ENCODE measurements at regions not wholly inside any gene's neighbourhood (a gene's known extent, or its start where the extent isn't known, plus 50 kb on each side); places are given as distances from the start of the nearest gene placed in this dataset.
"Not testable (repeated sequence)": the region's sequence is repeated elsewhere in the genome, so short reads cannot be mapped to it uniquely, and the experiment has no call there.

- DNase-seq (ENCODE audit: low read depth in 3 of 3) = no peak
These were observed 365.7 kb downstream of the FLRT2 start for GRCh38 chr14:85895603-85896002.

DNA sequence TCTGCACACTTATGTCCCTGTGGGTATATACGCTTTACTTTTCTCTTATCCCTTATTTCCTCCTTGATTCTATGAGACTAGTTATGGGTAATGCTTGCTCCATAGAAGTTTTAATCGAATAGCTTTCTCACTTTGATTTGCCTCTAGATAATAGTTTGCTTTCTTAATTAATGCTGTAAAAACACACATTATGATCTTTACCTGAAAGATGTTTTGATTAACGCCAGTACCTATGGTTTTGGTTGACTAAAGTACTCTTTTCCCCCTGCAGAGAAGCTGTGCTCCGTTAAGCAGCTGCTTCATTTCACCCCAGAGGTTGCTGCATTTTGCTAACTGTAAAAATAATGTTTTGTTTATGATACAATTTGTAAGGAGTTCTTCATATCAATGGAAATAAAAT, 362.3 kb downstream of the FLRT2 start:
- DNase-seq (ENCODE audit: low read depth in 3 of 3) = no peak

DNA sequence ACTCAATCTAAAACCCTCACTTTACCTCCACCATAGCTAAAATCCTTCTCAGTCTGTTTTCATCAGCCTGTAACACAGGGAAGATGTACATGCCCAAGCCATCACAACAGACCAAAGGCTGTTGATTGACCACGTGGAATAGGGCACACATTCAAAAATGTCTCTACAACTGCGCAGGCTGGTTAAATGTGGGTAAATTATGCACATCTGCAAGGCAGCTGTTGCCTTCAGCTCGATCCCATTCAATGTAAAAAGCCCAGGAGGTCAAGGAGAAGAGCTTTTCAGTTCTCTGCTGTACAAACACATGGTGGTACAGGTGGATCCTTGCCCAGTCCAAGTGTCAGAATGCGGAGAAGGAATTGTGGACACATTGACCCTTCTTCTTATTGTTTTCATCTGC, 354.0 kb downstream of the FLRT2 start:
- DNase-seq (ENCODE audit: low read depth in 3 of 3) = no peak

DNA sequence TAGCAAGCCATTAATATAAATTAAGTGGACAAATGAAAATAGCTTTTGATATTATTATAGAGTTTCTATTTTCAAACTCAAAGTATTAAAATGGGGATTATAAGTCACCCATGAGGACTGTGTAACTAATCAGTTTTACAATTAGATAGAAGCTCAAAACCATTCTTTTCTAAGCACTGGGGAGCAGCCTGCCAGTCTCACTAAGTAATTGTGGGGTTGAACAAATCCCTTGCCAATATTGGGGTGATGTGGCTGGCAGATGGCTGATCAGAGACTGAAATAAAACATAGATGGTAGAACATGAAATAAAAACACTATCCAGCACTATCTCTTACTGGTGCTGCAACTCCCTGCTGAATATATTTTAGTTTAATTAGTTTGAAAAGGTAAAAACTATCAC, 353.2 kb downstream of the FLRT2 start:
- no peak for DNase-seq (ENCODE audit: low read depth in 3 of 3)

- no peak for DNase-seq (ENCODE audit: low read depth in 3 of 3)
These were observed 352.0 kb downstream of the FLRT2 start for GRCh38 chr14:85881935-85882334.

DNA sequence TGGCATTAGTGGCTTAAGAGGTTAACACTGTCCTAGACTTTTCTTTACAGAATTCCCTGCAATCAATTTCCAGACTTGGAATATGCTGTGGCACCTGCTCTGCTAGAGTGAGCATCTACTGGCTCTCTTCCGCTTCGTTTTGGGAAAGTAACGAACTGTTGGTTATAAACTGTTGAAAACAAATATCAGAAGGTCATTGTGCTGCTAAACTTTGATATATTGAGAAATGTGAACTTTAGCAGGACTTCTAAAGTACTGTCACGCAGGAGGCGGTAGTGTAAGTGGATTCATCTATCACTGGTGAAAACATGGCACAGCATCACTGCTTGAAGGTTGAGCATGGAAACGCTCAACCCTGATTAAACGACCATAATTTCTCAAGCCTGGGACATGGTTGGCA, 348.9 kb downstream of the FLRT2 start:
- DNase-seq (ENCODE audit: low read depth in 3 of 3) = no peak

GRCh38 chr14:85873006-85873405, 343.1 kb downstream of the FLRT2 start:
- no peak for DNase-seq (ENCODE audit: low read depth in 3 of 3)

DNA sequence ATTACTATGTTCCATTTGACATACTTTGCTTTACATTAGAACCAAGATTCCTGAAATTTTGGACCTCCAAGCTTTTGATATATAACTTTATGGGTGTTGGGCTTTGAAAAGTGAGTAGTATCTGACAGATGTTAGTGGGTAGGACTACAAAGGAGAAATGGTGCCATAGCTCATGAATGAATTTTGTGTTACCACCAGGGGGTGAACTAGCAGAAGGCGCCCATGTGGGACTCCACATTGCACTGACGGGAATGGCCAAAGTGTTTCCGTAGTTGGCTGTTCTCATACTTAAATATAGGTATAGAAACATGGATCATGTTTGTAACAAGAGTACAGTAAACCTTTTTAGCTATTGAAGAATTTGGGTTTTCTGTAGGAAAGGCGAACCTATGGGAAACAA, 337.5 kb downstream of the FLRT2 start:
- DNase-seq (ENCODE audit: low read depth in 3 of 3) = no peak

- no peak for DNase-seq (ENCODE audit: low read depth in 3 of 3)
These were observed 335.8 kb downstream of the FLRT2 start for GRCh38 chr14:85865701-85866100.

DNA sequence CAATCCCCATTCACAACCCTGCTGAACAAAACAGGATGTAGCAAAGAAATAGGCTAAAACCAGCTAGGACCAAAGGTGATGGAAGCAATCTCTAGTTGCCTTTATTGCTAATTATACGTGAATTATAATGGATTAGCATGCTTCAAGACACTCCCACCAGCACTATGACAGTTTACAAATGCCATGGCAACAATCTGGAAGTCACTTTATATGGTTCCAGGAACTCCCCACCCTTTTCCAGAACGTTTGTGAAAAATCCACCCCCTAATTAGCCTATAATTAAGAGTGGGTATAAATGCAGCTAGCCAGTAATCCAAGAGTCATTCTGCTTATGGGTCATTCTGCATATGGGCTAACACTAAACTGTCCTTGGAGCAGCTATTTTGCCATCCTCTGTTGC, 328.7 kb downstream of the FLRT2 start:
- no peak for DNase-seq (ENCODE audit: low read depth in 3 of 3)

GRCh38 chr14:85856430-85856829, 326.5 kb downstream of the FLRT2 start:
- no peak for DNase-seq (ENCODE audit: low read depth in 3 of 3)

GRCh38 chr14:85853996-85854526, 324.1 kb downstream of the FLRT2 start:
- no peak for DNase-seq (ENCODE audit: low read depth in 3 of 3)

GRCh38 chr14:85852906-85853305, 323.0 kb downstream of the FLRT2 start:
- no peak for DNase-seq (ENCODE audit: low read depth in 3 of 3)

- DNase-seq (ENCODE audit: low read depth in 3 of 3) = not testable (repeated sequence)
These were observed 322.2 kb downstream of the FLRT2 start for GRCh38 chr14:85852123-85852522.

- DNase-seq (ENCODE audit: low read depth in 3 of 3) = not testable (repeated sequence)
These were observed 300.6 kb downstream of the FLRT2 start for GRCh38 chr14:85830549-85830948.

DNA sequence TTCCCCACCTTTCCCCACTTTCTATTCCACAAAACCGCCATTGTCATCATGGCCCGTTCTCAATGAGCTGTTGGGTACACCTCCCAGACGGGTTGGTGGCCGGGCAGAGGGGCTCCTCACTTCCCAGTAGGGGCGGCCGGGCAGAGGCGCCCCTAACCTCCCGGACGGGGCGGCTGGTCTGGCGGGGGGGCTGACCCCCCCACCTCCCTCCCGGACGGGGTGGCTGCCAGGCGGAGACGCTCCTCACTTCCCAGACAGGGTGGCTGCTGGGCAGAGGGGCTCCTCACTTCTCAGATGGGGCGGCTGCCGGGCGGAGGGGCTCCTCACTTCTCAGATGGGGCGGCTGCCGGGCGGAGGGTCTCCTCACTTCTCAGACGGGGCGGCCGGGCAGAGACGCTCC, 299.7 kb downstream of the FLRT2 start:
- not testable (repeated sequence) for DNase-seq (ENCODE audit: low read depth in 3 of 3)

DNA sequence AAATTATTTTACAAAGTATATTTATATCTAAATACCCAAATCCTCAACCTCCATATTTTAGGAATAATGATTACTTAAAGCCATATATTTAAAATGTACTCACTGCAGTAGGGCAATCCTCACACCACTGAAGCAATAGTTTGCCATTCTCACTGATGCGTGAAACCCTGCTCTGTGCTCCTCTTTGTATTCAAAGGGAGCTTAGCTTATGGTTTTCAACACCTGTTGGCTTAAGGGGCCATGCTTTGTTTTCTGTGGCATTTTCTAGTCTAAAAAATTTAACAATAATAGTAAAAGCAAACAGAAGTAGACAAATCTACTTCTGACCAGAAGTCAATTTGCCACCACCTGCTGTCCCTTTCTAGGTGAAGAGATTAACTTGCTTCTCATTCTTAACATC, 294.6 kb downstream of the FLRT2 start:
- no peak for DNase-seq (ENCODE audit: low read depth in 3 of 3)

- no peak for DNase-seq (ENCODE audit: low read depth in 3 of 3)
These were observed 292.3 kb downstream of the FLRT2 start for GRCh38 chr14:85822236-85822635.

DNA sequence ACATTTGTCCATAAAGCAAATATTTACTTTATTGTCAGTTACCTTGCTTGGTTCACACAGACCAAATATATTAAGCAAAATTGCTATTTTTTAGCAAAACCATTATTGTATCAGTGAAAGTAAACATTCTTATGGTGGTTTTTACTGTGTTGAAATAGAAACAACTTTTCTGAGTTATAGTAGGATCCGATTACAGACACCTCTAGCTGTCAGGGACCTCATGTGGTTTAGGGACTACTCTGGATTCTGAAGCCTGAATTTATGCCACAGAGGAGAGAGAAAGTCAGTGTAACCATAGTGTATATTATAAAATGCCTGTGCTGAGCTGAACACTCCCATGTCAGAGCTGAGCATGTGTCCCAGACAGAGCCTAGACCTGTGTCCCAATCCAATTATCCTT, 287.5 kb downstream of the FLRT2 start:
- DNase-seq (ENCODE audit: low read depth in 3 of 3) = no peak

GRCh38 chr14:85813040-85813439, 283.1 kb downstream of the FLRT2 start:
- DNase-seq (ENCODE audit: low read depth in 3 of 3) = no peak

DNA sequence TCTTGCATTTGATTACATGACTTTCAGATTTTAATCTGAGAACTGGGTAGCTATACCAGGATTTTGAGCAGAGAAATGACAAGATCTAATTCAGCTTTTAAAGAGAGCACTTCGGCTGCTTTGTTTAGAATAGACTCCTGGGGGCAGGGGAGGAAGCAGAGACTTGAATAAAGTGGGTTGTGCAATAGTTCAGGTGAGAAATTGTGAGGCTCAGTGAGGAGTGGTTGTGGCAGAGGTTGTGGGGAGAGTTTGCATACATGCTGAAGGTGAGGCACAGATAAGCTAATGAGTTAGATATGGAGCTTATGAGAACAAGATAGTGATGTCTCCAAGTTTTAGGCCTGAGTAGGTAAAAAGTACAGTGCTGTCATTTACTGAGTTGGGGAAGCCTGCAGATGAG, 281.4 kb downstream of the FLRT2 start:
- DNase-seq (ENCODE audit: low read depth in 3 of 3) = no peak

DNA sequence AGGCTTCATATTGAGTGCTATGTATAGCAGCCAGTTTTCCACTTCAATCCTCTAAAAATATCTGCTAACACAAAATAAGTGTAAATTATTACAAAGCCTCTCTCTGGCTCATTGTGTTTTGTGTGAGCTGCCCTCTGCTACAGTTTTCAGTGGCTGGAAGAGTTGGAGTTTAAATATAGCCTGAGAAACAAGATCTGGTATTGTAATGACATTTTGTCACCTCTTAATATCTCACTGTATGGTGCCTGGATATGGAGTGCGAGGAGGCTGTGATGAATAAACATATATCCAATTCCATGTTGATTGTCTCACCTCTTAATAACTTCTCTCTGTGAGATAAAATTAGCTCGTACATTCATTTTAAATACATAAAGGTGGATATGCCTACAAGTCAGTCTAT, 269.7 kb downstream of the FLRT2 start:
- no peak for DNase-seq (ENCODE audit: low read depth in 3 of 3)

DNA sequence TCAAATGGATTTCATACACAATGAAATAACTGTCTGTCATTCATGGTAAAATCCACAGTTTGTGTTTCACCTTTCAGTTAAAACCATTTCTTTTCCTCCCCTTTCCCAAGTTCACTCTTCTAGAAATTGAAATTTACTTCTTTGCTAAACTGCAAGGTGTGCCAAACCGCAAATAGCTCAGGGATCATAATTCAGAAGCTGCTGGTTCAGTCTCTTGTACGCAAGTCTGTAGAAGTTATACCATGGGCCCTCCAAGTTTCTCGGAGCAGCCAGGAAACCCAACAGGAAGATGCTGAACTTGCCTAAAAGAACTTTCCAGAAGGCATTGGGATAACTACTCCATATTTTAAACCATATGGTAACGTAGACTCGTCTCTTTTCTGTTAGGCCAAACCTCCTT, 268.9 kb downstream of the FLRT2 start:
- no peak for DNase-seq (ENCODE audit: low read depth in 3 of 3)

DNA sequence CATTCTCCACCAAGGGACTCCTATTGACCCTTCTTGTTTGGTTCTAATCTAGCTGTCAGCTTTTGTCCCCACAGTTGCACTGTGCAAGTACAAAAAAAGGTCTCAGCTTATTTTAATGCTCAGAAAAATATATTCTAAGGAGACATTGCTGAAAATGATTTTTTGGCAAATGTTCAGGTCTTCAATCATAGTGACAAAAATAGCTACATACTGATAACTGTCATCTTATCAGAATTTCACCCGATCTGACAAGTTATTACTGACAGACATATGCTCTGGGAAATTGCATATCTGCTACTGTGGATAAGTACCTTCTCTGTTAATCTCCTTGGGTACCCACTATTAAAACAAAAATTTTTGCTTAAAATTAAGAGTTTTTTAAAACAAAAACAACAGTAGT, 263.6 kb downstream of the FLRT2 start:
- DNase-seq (ENCODE audit: low read depth in 3 of 3) = no peak

DNA sequence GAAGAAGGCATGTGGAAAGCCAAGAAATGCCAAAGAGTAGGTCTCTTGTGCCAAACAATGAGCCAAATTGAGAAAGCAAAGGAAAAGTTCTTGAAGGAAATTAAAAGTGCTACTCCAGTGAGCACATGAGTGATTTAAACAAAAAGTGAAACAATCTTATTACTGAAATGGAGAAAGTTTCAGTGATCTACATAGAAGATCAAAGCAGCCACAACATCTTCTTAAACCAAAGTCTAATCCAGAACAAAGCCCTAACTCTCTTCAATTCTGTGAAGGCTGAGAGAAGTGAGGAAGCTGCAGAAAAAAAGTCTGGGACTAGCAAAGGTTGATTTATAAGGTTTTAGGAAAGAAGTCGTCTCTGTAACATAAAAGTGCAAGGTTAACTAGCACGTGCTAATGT, 259.6 kb downstream of the FLRT2 start:
- no peak for DNase-seq (ENCODE audit: low read depth in 3 of 3)

Data from stimulated activated CD4-positive, alpha-beta T cell treated with anti-CD3 and anti-CD28 coated beads, TNF-alpha, amount 100 ng/mL, for 48 hours (primary cell).